ENCODE measurements at regions not wholly inside any gene's neighbourhood (a gene's known extent, or its start where the extent isn't known, plus 50 kb on each side); places are given as distances from the start of the nearest gene placed in this dataset.

DNA sequence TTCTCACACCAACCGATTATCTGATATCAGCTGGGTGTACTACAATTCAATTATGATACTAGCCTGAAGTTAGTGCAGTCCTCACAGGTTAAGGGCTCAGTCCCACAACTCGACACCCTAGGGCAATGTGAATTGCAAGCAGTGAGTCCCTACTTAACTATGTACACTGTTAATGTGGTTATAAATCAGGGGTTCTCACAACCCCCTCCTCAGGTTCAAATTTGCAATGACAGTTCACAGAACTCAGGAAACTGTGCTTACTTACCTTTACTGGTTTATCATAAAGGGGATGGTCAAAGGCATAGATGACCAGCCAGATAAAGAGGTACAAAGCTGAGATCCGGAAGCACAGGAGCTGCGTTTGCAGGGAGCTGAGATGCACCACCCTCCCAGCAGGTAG lies 1379.1 kb upstream of the CDH2 start:
- no peak overlapping the region for H3K4me3 ChIP-seq (ENCODE audit: low read depth, low read length)
- TF ChIP-seq, protein P1, sequence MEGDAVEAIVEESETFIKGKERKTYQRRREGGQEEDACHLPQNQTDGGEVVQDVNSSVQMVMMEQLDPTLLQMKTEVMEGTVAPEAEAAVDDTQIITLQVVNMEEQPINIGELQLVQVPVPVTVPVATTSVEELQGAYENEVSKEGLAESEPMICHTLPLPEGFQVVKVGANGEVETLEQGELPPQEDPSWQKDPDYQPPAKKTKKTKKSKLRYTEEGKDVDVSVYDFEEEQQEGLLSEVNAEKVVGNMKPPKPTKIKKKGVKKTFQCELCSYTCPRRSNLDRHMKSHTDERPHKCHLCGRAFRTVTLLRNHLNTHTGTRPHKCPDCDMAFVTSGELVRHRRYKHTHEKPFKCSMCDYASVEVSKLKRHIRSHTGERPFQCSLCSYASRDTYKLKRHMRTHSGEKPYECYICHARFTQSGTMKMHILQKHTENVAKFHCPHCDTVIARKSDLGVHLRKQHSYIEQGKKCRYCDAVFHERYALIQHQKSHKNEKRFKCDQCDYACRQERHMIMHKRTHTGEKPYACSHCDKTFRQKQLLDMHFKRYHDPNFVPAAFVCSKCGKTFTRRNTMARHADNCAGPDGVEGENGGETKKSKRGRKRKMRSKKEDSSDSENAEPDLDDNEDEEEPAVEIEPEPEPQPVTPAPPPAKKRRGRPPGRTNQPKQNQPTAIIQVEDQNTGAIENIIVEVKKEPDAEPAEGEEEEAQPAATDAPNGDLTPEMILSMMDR (IDR thresholded peaks at IDR 0.05; ENCODE audit: insufficient read depth, low read depth, low read length, missing control alignments), result no peak
- no peak for DNase-seq (ENCODE audit: low read depth)

DNA sequence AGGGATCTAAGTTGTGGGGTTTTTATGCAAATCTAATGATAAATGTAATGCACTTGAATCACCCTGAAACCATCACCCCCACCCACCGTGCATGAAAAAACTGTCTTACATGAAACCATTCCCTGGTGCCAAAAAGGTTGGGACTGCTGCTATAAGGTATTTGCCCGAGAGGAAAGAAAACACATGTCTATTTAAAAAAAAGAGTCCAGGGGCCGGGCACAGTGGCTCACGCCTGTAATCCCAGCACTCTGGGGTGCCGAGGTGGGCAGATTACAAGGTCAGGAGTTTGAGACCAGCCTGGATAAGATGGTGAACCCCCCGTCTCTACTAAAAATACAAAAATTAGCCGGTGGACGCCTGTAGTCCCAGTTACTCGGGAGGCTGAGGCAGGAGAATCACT lies 1372.8 kb upstream of the CDH2 start:
- DNase-seq (ENCODE audit: low read depth), result no peak
- TF ChIP-seq, protein P1 (IDR thresholded peaks at IDR 0.05; ENCODE audit: insufficient read depth, low read depth, low read length, missing control alignments), result no peak

DNA sequence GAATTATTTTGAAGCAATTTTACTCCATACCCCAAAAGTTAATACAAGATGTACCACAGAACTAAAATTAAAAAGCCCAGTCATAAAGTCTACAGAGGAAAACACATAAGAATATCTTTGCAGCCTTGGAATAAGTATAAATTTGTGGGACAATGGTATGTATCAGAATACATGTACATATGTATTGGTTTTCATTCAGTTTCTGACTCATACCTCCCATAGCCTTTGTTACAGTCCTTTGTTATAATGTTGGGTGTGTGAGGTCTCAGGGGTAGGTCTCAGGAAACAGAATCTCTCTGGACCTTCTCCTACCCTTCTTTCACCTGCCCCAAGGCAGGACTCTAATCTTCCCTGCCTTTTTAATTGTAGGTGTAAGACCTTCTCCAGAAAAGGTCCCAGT lies 1370.7 kb upstream of the CDH2 start:
- TF ChIP-seq, protein P1 (IDR thresholded peaks at IDR 0.05; ENCODE audit: insufficient read depth, low read depth, low read length, missing control alignments), result no peak
- DNase-seq (ENCODE audit: low read depth), result no peak
- no peak overlapping the region for H3K4me3 ChIP-seq (ENCODE audit: low read depth, low read length)

More for the DNA sequence above, 1372.8 kb upstream of the CDH2 start:
- no peak overlapping the region for H3K4me3 ChIP-seq (ENCODE audit: low read depth, low read length)

DNA sequence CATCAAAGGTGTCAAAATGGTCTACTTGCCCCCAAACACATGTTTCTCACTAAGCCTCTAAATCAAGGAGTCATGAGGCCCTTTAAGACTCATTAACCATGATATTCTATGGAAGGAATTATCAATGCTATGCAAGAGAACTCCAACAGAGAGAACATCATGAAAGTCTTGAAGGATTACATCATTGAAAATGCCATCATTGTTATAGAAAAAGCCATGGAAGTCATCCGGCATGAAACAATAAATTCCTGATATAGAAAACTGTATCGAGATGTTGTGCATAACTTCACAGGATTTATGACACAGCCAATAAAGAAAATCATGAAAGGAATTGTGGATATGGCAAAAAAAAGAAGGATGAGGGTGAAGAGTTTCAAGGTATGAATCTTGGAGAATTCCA lies 1363.6 kb upstream of the CDH2 start:
- no peak overlapping the region for H3K4me3 ChIP-seq (ENCODE audit: low read depth, low read length)
- TF ChIP-seq, protein P1 (IDR thresholded peaks at IDR 0.05; ENCODE audit: insufficient read depth, low read depth, low read length, missing control alignments), result no peak
- DNase-seq (ENCODE audit: low read depth), result no peak

DNA sequence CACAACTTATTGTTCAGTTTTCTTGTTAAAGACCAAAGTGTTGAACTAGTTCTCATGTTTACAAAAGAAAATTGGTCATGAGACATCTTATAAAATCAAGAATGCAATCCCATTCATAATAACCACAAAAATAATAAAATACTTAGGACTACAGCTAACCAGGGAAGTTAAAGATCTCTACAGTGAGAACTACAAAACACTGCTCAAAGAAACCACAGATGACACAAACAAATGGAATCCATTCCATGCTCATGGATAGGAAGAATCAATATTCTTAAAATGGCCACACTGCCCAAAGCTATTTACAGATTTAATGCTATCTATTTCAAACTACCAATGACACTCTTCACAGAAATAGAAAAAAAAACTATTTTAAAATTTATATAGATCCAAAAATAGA lies 1354.8 kb upstream of the CDH2 start:
- no peak overlapping the region for H3K4me3 ChIP-seq (ENCODE audit: low read depth, low read length)
- TF ChIP-seq, protein P1 (IDR thresholded peaks at IDR 0.05; ENCODE audit: insufficient read depth, low read depth, low read length, missing control alignments), result no peak
- DNase-seq (ENCODE audit: low read depth), result no peak

DNA sequence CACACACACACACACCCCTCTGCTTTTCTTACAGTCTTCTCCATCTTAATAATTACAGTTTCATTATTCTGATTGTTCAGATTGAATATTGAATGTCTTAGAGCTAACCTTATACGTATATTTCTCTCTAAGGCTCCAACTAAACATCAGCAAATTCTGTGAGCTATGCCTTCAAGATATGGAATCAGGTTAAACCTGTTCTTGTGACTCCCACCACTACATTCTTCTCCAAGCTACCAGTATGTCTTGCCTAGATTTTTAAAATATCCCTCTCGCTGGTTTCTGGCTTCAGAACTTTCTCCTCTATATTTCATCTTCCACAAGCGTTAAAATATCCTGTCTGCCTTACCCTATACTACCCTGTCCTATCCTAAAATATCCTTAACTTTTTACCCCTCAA lies 1346.4 kb upstream of the CDH2 start:
- H3K4me3 ChIP-seq (ENCODE audit: low read depth, low read length), result no peak overlapping the region
- TF ChIP-seq, protein P1 (IDR thresholded peaks at IDR 0.05; ENCODE audit: insufficient read depth, low read depth, low read length, missing control alignments), result no peak
- DNase-seq (ENCODE audit: low read depth), result no peak

DNA sequence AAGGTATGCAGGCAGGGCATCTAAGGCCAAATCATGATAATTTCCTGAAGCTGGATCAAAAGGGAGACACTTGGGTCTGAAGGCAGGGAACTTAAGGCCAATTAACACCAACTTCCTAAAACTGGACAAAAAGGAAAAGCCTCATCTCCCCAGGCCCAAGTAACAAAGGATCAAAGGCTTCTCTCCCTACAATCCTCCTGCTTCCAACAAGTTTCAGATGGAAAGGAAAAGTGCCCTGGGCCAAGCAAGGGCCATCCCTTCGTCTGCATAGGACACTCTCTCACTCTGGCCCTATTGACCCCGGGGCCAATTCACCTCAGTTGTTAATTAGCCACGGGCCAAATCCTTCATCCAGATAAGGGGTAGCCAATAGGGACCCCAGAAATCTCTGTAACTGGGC lies 1335.8 kb upstream of the CDH2 start:
- no peak overlapping the region for H3K4me3 ChIP-seq (ENCODE audit: low read depth, low read length)
- no peak for DNase-seq (ENCODE audit: low read depth)
- TF ChIP-seq, protein P1 (IDR thresholded peaks at IDR 0.05; ENCODE audit: insufficient read depth, low read depth, low read length, missing control alignments), result no peak

Data from GM12865 (cell line).